Common myeloid progenitor, CD34-positive (primary cell): ENCODE measurements at regions not wholly inside any gene's neighbourhood (a gene's known extent, or its start where the extent isn't known, plus 50 kb on each side); places are given as distances from the start of the nearest gene placed in this dataset.

Experiments used
- CTCF ChIA-PET: fragments of 350-600 bp; sonication (Branson Sonifier 250); formaldehyde crosslinking; loops from one replicate; lab custom pipeline; 2021; ENCODE audit warnings: antibody characterized with exemption; lab: Charles Lee
- POLR2A ChIA-PET: fragments of 350-600 bp; sonication (Branson Sonifier 250); formaldehyde crosslinking; loops from one replicate; lab custom pipeline; 2021; ENCODE audit warnings: antibody characterized with exemption; lab: Charles Lee
- DNase-seq, 3 donors: peaks; one replicate each; pipeline versions ENCODE4 v3.0.0 to v3.0.0-alpha.2; 2013
- H3K27ac ChIP-seq, 2 experiments: 1 replicate in 1 of 2; 2 replicates in 1 of 2; pipeline ENCODE4 v1.7.0; 2013; ENCODE audit warnings: inconsistent platforms in 2 of 2, low read length in 2 of 2, mild to moderate bottlenecking in 2 of 2, low read depth in 1 of 2, moderate library complexity in 1 of 2; ENCODE audit not compliant: severe bottlenecking in 2 of 2, insufficient read depth in 1 of 2, poor library complexity in 1 of 2
- H3K27me3 ChIP-seq, 5 experiments: replicated peaks in 2 of 5; 1 replicate in 3 of 5; 2 replicates in 2 of 5; pipeline versions ENCODE4 v1.6.1 to v1.7.0; 2013; ENCODE audit warnings: low read length in 4 of 5, mild to moderate bottlenecking in 2 of 5, moderate library complexity in 2 of 5, inconsistent platforms in 1 of 5; ENCODE audit not compliant: insufficient read depth in 5 of 5, control insufficient read depth in 4 of 5
- H3K36me3 ChIP-seq, 4 experiments: 1 replicate in 2 of 4; 2 replicates in 2 of 4; pipeline versions ENCODE4 v1.6.1 to v1.7.0; 2013; ENCODE audit warnings: low read length in 3 of 4, control low read depth in 1 of 4, mild to moderate bottlenecking in 1 of 4; ENCODE audit not compliant: control insufficient read depth in 4 of 4, insufficient read depth in 4 of 4
- H3K4me1 ChIP-seq, 4 experiments: 1 replicate in 3 of 4; 2 replicates in 1 of 4; pipeline versions ENCODE4 v1.6.1 to v1.7.1; 2013; ENCODE audit warnings: low read length in 3 of 4, mild to moderate bottlenecking in 3 of 4, control low read depth in 1 of 4, inconsistent platforms in 1 of 4, moderate library complexity in 1 of 4; ENCODE audit not compliant: control insufficient read depth in 4 of 4, insufficient read depth in 4 of 4; ENCODE audit errors: control extremely low read depth in 1 of 4
- H3K4me3 ChIP-seq, 7 experiments: 1 replicate in 4 of 7; 2 replicates in 3 of 7; pipeline versions ENCODE4 v1.5.1 to v1.7.0; 2013; ENCODE audit warnings: mild to moderate bottlenecking in 7 of 7, low read length in 6 of 7, moderate library complexity in 6 of 7, inconsistent platforms in 2 of 7, low read depth in 2 of 7, control low read depth in 1 of 7; ENCODE audit not compliant: insufficient read depth in 4 of 7, control insufficient read depth in 1 of 7; ENCODE audit errors: extremely low read depth in 1 of 7
- H3K9me3 ChIP-seq, 5 experiments: 1 replicate in 4 of 5; 2 replicates in 1 of 5; pipeline versions ENCODE4 v1.6.1 to v1.7.1; 2013; ENCODE audit warnings: low read length in 4 of 5, mild to moderate bottlenecking in 2 of 5, inconsistent platforms in 1 of 5, low read depth in 1 of 5, moderate library complexity in 1 of 5; ENCODE audit not compliant: control insufficient read depth in 4 of 5, insufficient read depth in 2 of 5; ENCODE audit errors: control extremely low read depth in 1 of 5
- WGBS: methylation state at CpG from one replicate; pipeline ENCODE4 v1.1.5; 2013; ENCODE audit not compliant: insufficient coverage; 5-methylcytosine and 5-hydroxymethylcytosine counted together

DNA sequence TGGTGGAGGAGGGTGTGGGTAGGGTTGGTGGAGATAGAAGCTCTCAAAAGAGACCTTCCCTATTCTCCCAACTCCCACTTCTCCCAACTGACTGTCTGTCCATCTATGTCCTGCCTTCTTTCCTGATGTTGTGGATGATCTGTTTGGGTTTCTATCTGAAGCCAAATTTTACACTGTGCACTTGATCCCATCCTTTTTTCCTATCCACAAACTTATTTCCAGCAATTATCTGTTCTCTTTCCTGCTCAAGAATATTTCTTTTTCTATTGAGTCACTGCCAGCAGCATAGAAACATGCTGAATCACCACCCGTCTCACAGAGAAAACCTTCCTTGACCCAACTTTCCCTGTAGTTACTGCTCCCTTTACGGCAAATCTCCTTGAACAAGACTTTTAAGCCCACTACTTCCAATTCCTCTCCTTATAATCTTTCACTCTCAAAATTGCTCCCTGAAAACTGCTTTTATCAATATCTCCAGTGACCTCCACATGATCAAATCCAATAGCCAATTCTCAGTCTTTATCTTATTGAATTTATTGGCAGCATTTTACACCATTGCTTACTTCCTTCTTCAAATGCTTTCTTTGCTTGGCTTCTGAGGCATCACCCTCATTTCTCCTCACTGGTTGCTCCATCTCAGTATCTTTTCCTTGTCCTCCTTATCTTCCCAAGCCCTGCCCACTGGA is 141.2 kb upstream of the SLC7A14 start:
- peak overlapping the region in 1 of 7 experiments; percentile 17 for H3K4me3 ChIP-seq
- DNase-seq: peak; percentile 3 to 57 (median 39)
- WGBS: 11% methylated on average over 2 of the region's 2 CpGs
- no peaks in the 10 kb centered on the region for H3K36me3 ChIP-seq
- H3K9me3 ChIP-seq: no peaks in the 10 kb centered on the region
- POLR2A ChIA-PET: no interaction called here
- no peaks in the 10 kb centered on the region for H3K27me3 ChIP-seq
- CTCF ChIA-PET: no interaction called here
- peaks cover 0 to 8% (median 0%) of the 10 kb centered on the region in 4 experiments for H3K4me1 ChIP-seq
- H3K27ac ChIP-seq: peak overlapping the region in 1 of 2 experiments; percentile 68

DNA sequence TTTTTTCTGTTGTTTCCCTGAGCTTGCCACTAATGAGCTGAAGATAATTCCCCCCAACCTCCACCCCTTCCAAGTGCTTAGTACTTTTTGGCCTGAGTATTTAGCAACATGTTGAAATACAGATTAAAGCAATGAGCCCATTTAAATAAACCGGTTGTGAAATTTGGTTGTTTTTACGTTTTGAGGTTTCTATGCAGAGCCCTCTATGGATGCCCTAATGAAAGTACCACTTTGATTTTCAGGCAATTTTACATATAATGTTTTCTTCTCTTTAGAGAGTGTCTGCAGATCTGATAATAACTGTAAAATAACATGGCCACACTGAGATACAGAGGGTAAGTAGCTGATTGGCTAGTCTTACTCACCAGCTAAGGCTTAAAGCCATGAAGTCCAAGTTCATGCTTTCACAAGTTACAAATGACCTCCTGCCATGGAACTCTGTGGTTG is 139.4 kb upstream of the SLC7A14 start:
- H3K27me3 ChIP-seq: no peaks in the 10 kb centered on the region
- no peak overlapping the region for H3K27ac ChIP-seq
- no peaks in the 10 kb centered on the region for H3K36me3 ChIP-seq
- no peaks in the 10 kb centered on the region for H3K9me3 ChIP-seq
- CTCF ChIA-PET: no interaction called here
- no peak overlapping the region for H3K4me3 ChIP-seq
- H3K4me1 ChIP-seq: peaks cover 0 to 8% (median 0%) of the 10 kb centered on the region in 4 experiments
- no peak for DNase-seq
- no CpG with 5 or more reads among the region's 2 CpGs for WGBS
- POLR2A ChIA-PET: no interaction called here

DNA sequence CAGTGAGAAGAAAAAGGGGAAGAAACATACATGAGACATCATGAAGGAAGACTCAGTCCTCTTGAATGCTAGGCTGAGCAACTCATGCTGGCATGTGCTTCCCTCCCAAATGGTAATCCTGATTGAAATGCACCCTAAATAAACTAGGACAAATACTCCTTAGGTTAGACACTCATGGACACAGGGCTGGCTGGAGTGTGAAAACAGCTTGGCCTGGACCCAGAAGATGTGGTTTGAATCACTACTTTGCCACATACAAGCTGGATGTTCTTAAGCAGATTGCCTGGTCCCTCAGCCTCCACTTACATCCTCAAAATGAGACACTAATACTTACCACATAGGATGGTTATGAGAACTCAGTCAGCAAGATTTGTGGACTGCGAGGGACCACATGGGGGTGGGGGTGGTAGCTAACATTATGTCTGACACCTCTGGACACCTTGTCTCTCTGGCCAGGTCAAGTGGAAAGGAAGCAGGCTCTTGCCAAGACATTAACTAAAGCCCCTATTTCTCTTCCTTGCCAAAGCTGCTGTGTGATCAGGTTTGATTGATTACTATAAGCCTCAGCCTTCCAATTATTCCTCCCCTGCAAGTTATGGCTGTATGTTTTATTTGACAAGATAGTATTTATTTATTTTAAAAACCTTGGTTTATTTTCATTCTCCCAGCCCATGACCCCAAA is 138.9 kb upstream of the SLC7A14 start:
- POLR2A ChIA-PET: interaction anchor here (0.6 kb wide), 1 partner anchor 102 kb away, joined by 4 read pairs; no protein-coding TSS in a partner anchor
- Histone ChIP-seq H3K36me3 (no peaks in the 10 kb centered on the region), H3K27ac (no peak overlapping the region), H3K4me3 (no peak overlapping the region), H3K27me3 (no peaks in the 10 kb centered on the region), H3K4me1 (peaks cover 0 to 8% (median 0%) of the 10 kb centered on the region in 4 experiments), H3K9me3 (no peaks in the 10 kb centered on the region)
- peak in 2 of 3 donors; percentile 1 to 8 for DNase-seq
- WGBS: no CpG with 5 or more reads among the region's 1 CpG
- CTCF ChIA-PET: no interaction called here

DNA sequence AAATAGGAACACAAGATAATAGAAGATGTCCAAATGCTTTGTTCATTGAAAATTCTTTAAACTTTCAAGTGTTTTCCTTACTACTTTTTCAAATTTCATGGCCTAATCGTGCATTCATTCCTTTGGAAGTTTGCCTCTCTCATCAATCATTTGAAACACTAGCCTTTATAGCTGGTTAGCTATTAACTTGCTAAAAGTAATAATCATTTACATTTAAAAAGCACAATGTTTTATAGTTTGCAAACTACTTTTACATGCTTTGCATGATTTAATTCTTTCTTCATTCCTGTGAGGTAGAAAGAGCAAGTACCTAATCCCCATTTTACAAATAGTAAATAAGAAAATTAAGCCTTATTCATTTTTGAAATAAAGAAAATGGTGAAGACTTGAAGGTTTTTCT is 137.4 kb upstream of the SLC7A14 start:
- Histone ChIP-seq H3K36me3 (no peaks in the 10 kb centered on the region), H3K9me3 (peaks cover 0 to 2% (median 0%) of the 10 kb centered on the region in 5 experiments), H3K27ac (no peak overlapping the region), H3K27me3 (no peaks in the 10 kb centered on the region), H3K4me3 (no peak overlapping the region), H3K4me1 (peaks cover 0 to 8% (median 0%) of the 10 kb centered on the region in 4 experiments)
- ChIA-PET CTCF (interaction anchor here (0.9 kb wide), 1 partner anchor 24 kb away, joined by 3 read pairs; no protein-coding TSS in a partner anchor), POLR2A (no interaction called here)
- WGBS: no CpG with 5 or more reads among the region's 1 CpG
- DNase-seq: no peak

DNA sequence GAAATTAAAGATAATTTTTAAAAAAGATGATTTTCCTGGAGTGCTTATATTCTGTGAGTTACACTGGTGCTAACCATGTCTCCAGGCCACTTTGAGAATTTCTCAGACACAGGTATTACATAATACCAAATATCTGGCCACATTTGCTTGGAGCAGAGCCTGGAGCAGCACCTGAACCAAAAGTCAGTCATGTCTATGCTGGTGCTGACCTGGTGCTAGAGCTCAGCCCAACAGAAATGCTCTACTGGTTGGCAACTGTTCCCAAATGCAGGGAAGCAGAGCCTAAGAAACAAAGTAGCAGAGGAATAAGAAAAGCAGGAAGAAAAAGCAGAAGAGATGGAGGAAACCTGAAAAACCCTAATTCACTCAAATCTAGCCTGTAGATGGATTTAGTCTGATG is 135.7 kb upstream of the SLC7A14 start:
- peaks cover 0 to under 1% (median 0%) of the 10 kb centered on the region in 4 experiments for H3K4me1 ChIP-seq
- H3K27ac ChIP-seq: no peak overlapping the region
- H3K27me3 ChIP-seq: no peaks in the 10 kb centered on the region
- H3K36me3 ChIP-seq: no peaks in the 10 kb centered on the region
- no peak overlapping the region for H3K4me3 ChIP-seq
- ChIA-PET CTCF (interaction anchor here (1.4 kb wide), 1 partner anchor 8 kb away, joined by 3 read pairs; no protein-coding TSS in a partner anchor), POLR2A (no interaction called here)
- no peak for DNase-seq
- peaks cover 0 to 2% (median 2%) of the 10 kb centered on the region in 5 experiments for H3K9me3 ChIP-seq

DNA sequence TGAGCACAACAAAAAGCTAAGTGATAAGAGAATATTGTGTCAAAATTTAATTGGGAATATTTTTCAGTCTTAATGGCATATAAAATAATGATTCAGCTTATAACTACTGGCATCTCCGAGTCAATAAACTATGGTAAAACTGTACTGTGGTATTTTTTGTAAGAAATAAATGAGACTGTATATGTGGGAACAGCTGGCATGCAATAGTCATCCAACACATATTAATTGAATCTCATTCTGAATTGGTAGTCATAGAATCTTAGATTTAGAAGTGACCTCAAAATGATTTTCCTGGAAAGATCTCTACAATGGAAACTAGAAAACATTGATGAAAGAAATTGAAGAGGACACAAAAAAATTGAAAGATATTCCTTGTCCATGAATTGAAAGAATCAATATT is 133.4 kb upstream of the SLC7A14 start:
- H3K27ac ChIP-seq: no peak overlapping the region

DNA sequence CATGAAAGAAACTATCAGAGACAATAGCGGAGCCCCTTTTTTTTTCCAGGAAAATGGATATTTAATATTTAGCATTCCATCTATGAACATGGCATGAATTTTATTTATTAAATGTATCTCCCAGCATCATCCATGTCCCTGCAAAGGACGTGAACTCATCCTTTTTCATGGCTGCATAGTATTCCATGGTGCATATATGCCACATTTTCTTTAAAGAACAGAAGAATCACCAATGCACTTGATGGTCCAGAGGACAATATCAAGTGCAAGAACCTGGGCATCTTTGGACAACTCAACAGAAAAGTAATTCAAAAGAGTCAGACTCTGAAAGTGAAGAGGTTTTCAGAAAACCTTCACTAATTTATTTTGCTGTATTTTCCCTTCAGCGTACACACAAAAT is 133.0 kb upstream of the SLC7A14 start:
- Histone ChIP-seq H3K27ac (no peak overlapping the region), H3K4me3 (no peak overlapping the region), H3K36me3 (no peaks in the 10 kb centered on the region), H3K9me3 (peaks cover 0 to 2% (median 2%) of the 10 kb centered on the region in 5 experiments), H3K4me1 (no peaks in the 10 kb centered on the region), H3K27me3 (peaks cover 0 to 3% (median 0%) of the 10 kb centered on the region in 5 experiments)
- POLR2A ChIA-PET: no interaction called here
- no CpG with 5 or more reads among the region's 3 CpGs for WGBS
- DNase-seq: no peak
- CTCF ChIA-PET: no interaction called here

More for the DNA sequence above, 133.4 kb upstream of the SLC7A14 start:
- no peaks in the 10 kb centered on the region for H3K4me1 ChIP-seq
- CTCF ChIA-PET: no interaction called here
- peaks cover 0 to 3% (median 0%) of the 10 kb centered on the region in 5 experiments for H3K27me3 ChIP-seq
- WGBS: no CpG with 5 or more reads among the region's 1 CpG
- DNase-seq: no peak
- POLR2A ChIA-PET: no interaction called here
- H3K36me3 ChIP-seq: no peaks in the 10 kb centered on the region
- no peak overlapping the region for H3K4me3 ChIP-seq
- peaks cover 0 to 2% (median 2%) of the 10 kb centered on the region in 5 experiments for H3K9me3 ChIP-seq
